H1 (cell line): ENCODE measurements at regions not wholly inside any gene's neighbourhood (a gene's known extent, or its start where the extent isn't known, plus 50 kb on each side); places are given as distances from the start of the nearest gene placed in this dataset.

Experiments
- CTCF ChIA-PET: fragments of 300-600 bp; sonication (Branson Sonifier 250); formaldehyde crosslinking; loops from one replicate; lab custom pipeline; 2021; ENCODE audit not compliant: partially characterized antibody; lab: Charles Lee
- POLR2A ChIA-PET: fragments of 300-600 bp; sonication (Branson Sonifier 250); formaldehyde crosslinking; loops from one replicate; lab custom pipeline; 2021; ENCODE audit warnings: inconsistent platforms; ENCODE audit not compliant: partially characterized antibody; lab: Charles Lee
- DNase-seq, 2 experiments: peaks; one replicate each; pipeline versions ENCODE4 v3.0.0 to v3.0.0-alpha.2; 2010 to 2022; ENCODE audit warnings: low spot score in 2 of 2, low read depth in 1 of 2, mixed read lengths in 1 of 2
- FAIRE-seq: peaks from 2 replicates; lab custom pipeline; 2011; peaks lifted over from hg19 to GRCh38; lab: Jason Lieb, UNC
- H2AFZ ChIP-seq: 2 replicates; pipeline ENCODE4 v1.8.1; 2012; ENCODE audit warnings: low read length, inconsistent platforms
- H2AK5ac ChIP-seq: 2 replicates; pipeline ENCODE4 v1.6.1; 2013; ENCODE audit warnings: low read depth, low read length
- H2BK120ac ChIP-seq: replicated peaks from 2 replicates; pipeline ENCODE3; 2013; ENCODE audit warnings: low read depth, low read length, inconsistent platforms
- H2BK12ac ChIP-seq: 2 replicates; pipeline ENCODE4 v1.6.1; 2013; ENCODE audit warnings: low read depth, low read length
- H2BK15ac ChIP-seq: 2 replicates; pipeline ENCODE4 v1.6.1; 2013; ENCODE audit warnings: low read length
- H2BK20ac ChIP-seq: 2 replicates; pipeline ENCODE4 v1.6.1; 2013; ENCODE audit warnings: low read length
- H2BK5ac ChIP-seq: 2 replicates; pipeline ENCODE4 v1.6.1; 2013; ENCODE audit warnings: low read depth, low read length
- H3K14ac ChIP-seq: 2 replicates; pipeline ENCODE4 v1.6.1; 2013; ENCODE audit warnings: inconsistent platforms; ENCODE audit not compliant: insufficient read length
- H3K18ac ChIP-seq: 2 replicates; pipeline ENCODE4 v1.6.1; 2013; ENCODE audit warnings: low read length; ENCODE audit errors: extremely low read depth
- H3K23ac ChIP-seq: 2 replicates; pipeline ENCODE4 v1.6.1; 2013; ENCODE audit warnings: inconsistent platforms; ENCODE audit not compliant: insufficient read length
- H3K23me2 ChIP-seq: 2 replicates; pipeline ENCODE4 v1.6.1; 2013; ENCODE audit warnings: low read depth, low read length
- H3K27ac ChIP-seq: 2 replicates; pipeline ENCODE4 v1.6.1; 2011; ENCODE audit warnings: low read depth, low read length, inconsistent platforms
- H3K27me3 ChIP-seq, 4 experiments: replicated peaks in 1 of 4; 1 replicate in 1 of 4; 2 replicates in 3 of 4; pipeline versions ENCODE4 v1.6.1 to v1.8.1; 2011 to 2013; ENCODE audit warnings: low read length in 3 of 4, mild to moderate bottlenecking in 3 of 4, inconsistent platforms in 2 of 4, mixed read lengths in 2 of 4, moderate library complexity in 1 of 4; ENCODE audit not compliant: control insufficient read depth in 3 of 4, insufficient read depth in 3 of 4; ENCODE audit errors: extremely low read depth in 1 of 4
- H3K36me3 ChIP-seq, 4 experiments: 2 replicates each; pipeline versions ENCODE4 v1.6.1 to v1.8.1; 2011 to 2013; ENCODE audit warnings: mild to moderate bottlenecking in 4 of 4, low read length in 3 of 4, moderate library complexity in 2 of 4, control low read depth in 1 of 4, inconsistent platforms in 1 of 4; ENCODE audit not compliant: insufficient read depth in 4 of 4, control insufficient read depth in 2 of 4
- H3K4ac ChIP-seq: replicated peaks from 2 replicates; pipeline ENCODE3; 2013; ENCODE audit warnings: low read length, low read depth, mixed read lengths, inconsistent platforms; ENCODE audit not compliant: insufficient read length
- H3K4me1 ChIP-seq, 4 experiments: replicated peaks in 1 of 4; 1 replicate in 1 of 4; 2 replicates in 3 of 4; pipeline versions ENCODE4 v1.6.1 to v1.8.1; 2011 to 2013; ENCODE audit warnings: low read length in 3 of 4, inconsistent platforms in 2 of 4, mixed read lengths in 1 of 4; ENCODE audit not compliant: insufficient read depth in 4 of 4, control insufficient read depth in 3 of 4
- H3K4me2 ChIP-seq, 2 experiments: 2 replicates each; pipeline versions ENCODE4 v1.6.1 to v1.8.1; 2011 to 2013; ENCODE audit warnings: low read depth in 2 of 2, low read length in 2 of 2, control low read depth in 1 of 2, inconsistent platforms in 1 of 2, mild to moderate bottlenecking in 1 of 2; ENCODE audit not compliant: insufficient read depth in 1 of 2
- H3K4me3 ChIP-seq, 4 experiments: fragments of 200-600, 300-600 bp in 1 of 4; sonication (generic), shearing (Covaris generic), sonication (Bioruptor Twin) in 1 of 4; 2 replicates each; pipeline versions ENCODE4 v1.5.1 to v1.8.1; 2011 to 2016; ENCODE audit warnings: low read length in 4 of 4, low read depth in 3 of 4, control low read depth in 2 of 4, inconsistent platforms in 2 of 4, mild to moderate bottlenecking in 2 of 4, mixed read lengths in 1 of 4, moderate library complexity in 1 of 4; ENCODE audit not compliant: insufficient read depth in 2 of 4; ENCODE audit errors: extremely low read depth in 1 of 4
- H3K56ac ChIP-seq: replicated peaks from 2 replicates; pipeline ENCODE3; 2013; ENCODE audit warnings: low read depth, mild to moderate bottlenecking, mixed read lengths, low read length, inconsistent platforms; ENCODE audit not compliant: insufficient read length
- H3K79me1 ChIP-seq: 2 replicates; pipeline ENCODE4 v1.6.1; 2013; ENCODE audit warnings: low read depth, low read length, control low read depth
- H3K79me2 ChIP-seq, 2 experiments: 2 replicates each; pipeline versions ENCODE4 v1.6.1 to v1.8.1; 2012 to 2013; ENCODE audit warnings: low read length in 2 of 2, mild to moderate bottlenecking in 2 of 2, inconsistent platforms in 1 of 2; ENCODE audit not compliant: insufficient read depth in 2 of 2, control insufficient read depth in 1 of 2
- H3K9ac ChIP-seq, 4 experiments: replicated peaks in 1 of 4; 1 replicate in 1 of 4; 2 replicates in 3 of 4; pipeline versions ENCODE4 v1.6.1 to v1.8.1; 2011 to 2013; ENCODE audit warnings: low read depth in 3 of 4, low read length in 3 of 4, control low read depth in 2 of 4, mild to moderate bottlenecking in 2 of 4, moderate library complexity in 2 of 4, inconsistent platforms in 1 of 4; ENCODE audit errors: extremely low read depth in 1 of 4
- H3K9me3 ChIP-seq, 2 experiments: 2 replicates each; pipeline versions ENCODE4 v1.6.1 to v1.8.1; 2012 to 2013; ENCODE audit warnings: mild to moderate bottlenecking in 2 of 2, moderate library complexity in 2 of 2, control low read depth in 1 of 2, inconsistent platforms in 1 of 2, low read depth in 1 of 2, low read length in 1 of 2, mixed read lengths in 1 of 2; ENCODE audit not compliant: insufficient read depth in 2 of 2
- H4K20me1 ChIP-seq, 2 experiments: replicated peaks in 1 of 2; 2 replicates each; pipeline versions ENCODE3 to v1.8.1; 2011 to 2013; ENCODE audit warnings: inconsistent platforms in 2 of 2, low read length in 2 of 2, mild to moderate bottlenecking in 1 of 2; ENCODE audit not compliant: insufficient read depth in 2 of 2, control insufficient read depth in 1 of 2
- H4K5ac ChIP-seq: 2 replicates; pipeline ENCODE4 v1.6.1; 2013; ENCODE audit warnings: low read length, low read depth, mixed read lengths, inconsistent platforms; ENCODE audit not compliant: insufficient read length
- H4K8ac ChIP-seq: 2 replicates; pipeline ENCODE4 v1.8.0; 2013; ENCODE audit warnings: mild to moderate bottlenecking, moderate library complexity, low read length, inconsistent platforms; ENCODE audit not compliant: insufficient read depth; ENCODE audit errors: extremely low read depth
- H4K91ac ChIP-seq: replicated peaks from 2 replicates; pipeline ENCODE3; 2013; ENCODE audit warnings: low read length, mixed read lengths, inconsistent platforms; ENCODE audit not compliant: insufficient read length
- CBX8 ChIP-seq: fragments of 300-800, 300-1000 bp; sonication (generic); IDR thresholded peaks from 2 replicates; pipeline ENCODE4 v1.7.1; 2016; ENCODE audit warnings: low read depth, low read length, borderline replicate concordance
- EP300 ChIP-seq, 2 experiments: IDR thresholded peaks; 1 replicate in 1 of 2; 2 replicates in 1 of 2; pipeline ENCODE4 v1.6.1; 2011 to 2012; ENCODE audit warnings: low read depth in 2 of 2, low read length in 2 of 2, mild to moderate bottlenecking in 2 of 2, borderline replicate concordance in 1 of 2, inconsistent platforms in 1 of 2, moderate library complexity in 1 of 2
- EZH2 ChIP-seq: fragments of 200-600 bp; sonication (generic); IDR thresholded peaks from 2 replicates; pipeline ENCODE4 v1.7.1; 2012; ENCODE audit warnings: low read depth, mild to moderate bottlenecking, moderate library complexity, low read length, inconsistent platforms; ENCODE audit not compliant: severe bottlenecking
- JUN ChIP-seq: IDR thresholded peaks from 2 replicates; pipeline ENCODE4 v1.6.1; 2011; ENCODE audit warnings: low read depth, mild to moderate bottlenecking, improper control_type of control experiment, low read length
- JUND ChIP-seq: IDR thresholded peaks from 2 replicates; pipeline ENCODE4 v1.6.1; 2011; ENCODE audit warnings: mild to moderate bottlenecking, improper control_type of control experiment, low read length
- RFX5 ChIP-seq: IDR thresholded peaks from 2 replicates; pipeline ENCODE4 v1.6.1; 2011; ENCODE audit warnings: low read depth, low read length, improper control_type of control experiment, borderline replicate concordance
- SIRT6 ChIP-seq: IDR thresholded peaks from one replicate; pipeline ENCODE4 v1.7.1; 2012; ENCODE audit warnings: low read length, inconsistent platforms
- WGBS, 2 experiments: shearing (Covaris generic) in 1 of 2; methylation state at CpG; one replicate each; pipeline versions ENCODE4 v1.1.6 to v1.1.7; 2013 to 2015; ENCODE audit warnings: low lambda C conversion rate in 2 of 2, mixed read lengths in 2 of 2, inconsistent platforms in 1 of 2, low coverage in 1 of 2, missing lambda C conversion rate in 1 of 2; ENCODE audit not compliant: insufficient replicate concordance in 2 of 2, insufficient coverage in 1 of 2, insufficient read length in 1 of 2; ENCODE audit errors: extremely low coverage in 1 of 2, missing lambda C conversion rate in 1 of 2; 5-methylcytosine and 5-hydroxymethylcytosine counted together

DNA sequence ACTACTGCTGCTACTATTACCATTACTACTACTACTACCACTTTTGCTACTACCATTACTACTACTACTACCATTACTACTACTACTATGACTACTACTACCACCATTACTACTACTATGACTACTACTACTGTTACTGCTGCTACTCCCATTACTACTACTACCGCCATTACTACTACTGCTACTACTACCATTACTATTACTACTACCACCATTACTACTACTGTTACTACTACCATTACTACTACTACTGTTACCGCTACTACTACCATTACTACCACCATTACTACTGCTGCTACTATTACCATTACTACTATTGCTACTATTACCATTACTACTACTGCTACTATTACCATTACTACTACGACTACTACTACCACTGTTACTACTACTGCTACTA lies 209.1 kb downstream of the IRF8 start:
- Histone ChIP-seq H3K23ac (no peak overlapping the region), H3K4me3 (no peak overlapping the region), H3K27me3 (no peaks in the 10 kb centered on the region), H3K27ac (no peak overlapping the region), H3K56ac (no peak overlapping the region), H4K91ac (no peak overlapping the region), H3K79me1 (no peaks in the 10 kb centered on the region), H3K4me1 (no peaks in the 10 kb centered on the region), H2BK5ac (no peak overlapping the region), H3K9ac (no peak overlapping the region), H2BK120ac (no peak overlapping the region), H3K18ac (no peak overlapping the region), H4K5ac (no peak overlapping the region), H3K36me3 (no peaks in the 10 kb centered on the region), H2AK5ac (no peak overlapping the region), H2AFZ (no peak overlapping the region), H3K4ac (no peak overlapping the region), H2BK20ac (no peak overlapping the region), H3K14ac (no peak overlapping the region), H3K23me2 (peaks cover 10% of the 10 kb centered on the region; the same call in 1 of the 2 replicates), H2BK15ac (no peak overlapping the region), H4K20me1 (no peaks in the 10 kb centered on the region), H4K8ac (no peak overlapping the region), H2BK12ac (no peak overlapping the region), H3K79me2 (no peaks in the 10 kb centered on the region), H3K9me3 (peaks cover 0 to 7% of the 10 kb centered on the region in 2 experiments; a peak in 1 of 4 replicates), H3K4me2 (no peak overlapping the region)
- DNase-seq (no peak), FAIRE-seq (no peak)
- ChIA-PET POLR2A (no interaction called here), CTCF (no interaction called here)
- WGBS, 2 experiments, result 87% methylated on average over 3 of the region's 3 CpGs; no CpG with 5 or more reads in 1 of the 2 experiments
- TF ChIP-seq EZH2 (no peak), SIRT6 (peak; percentile 75), JUND (no peak), EP300 (IDR thresholded peaks at IDR 0.05; ENCODE audit: borderline replicate concordance in 1 of 2, low read depth in 2 of 2, low read length in 2 of 2) (no peak), CBX8 (no peak), RFX5 (no peak), JUN (no peak)
